Thyroid gland (tissue), 4 donors: ENCODE measurements at regions not wholly inside any gene's neighbourhood (a gene's known extent, or its start where the extent isn't known, plus 50 kb on each side); places are given as distances from the start of the nearest gene placed in this dataset.

Experiments
- CTCF ChIP-seq, 6 experiments: fragments of 200-600 bp in 3 of 6; fragments of 450-650 bp in 3 of 6; sonication (generic) in 3 of 6; IDR thresholded peaks; one replicate each; pipeline ENCODE4 v1.5.1; 2016 to 2019; ENCODE audit warnings: antibody characterized with exemption in 6 of 6, mild to moderate bottlenecking in 2 of 6, inconsistent platforms in 1 of 6, moderate library complexity in 1 of 6
- POLR2A ChIP-seq, 2 donors: fragments of 450-650 bp; IDR thresholded peaks; one replicate each; pipeline ENCODE4 v1.6.1; 2017; ENCODE audit warnings: antibody characterized with exemption in 2 of 2, mild to moderate bottlenecking in 2 of 2, moderate library complexity in 1 of 2

- TF ChIP-seq POLR2A (IDR thresholded peaks at IDR 0.05), result no peak
- TF ChIP-seq CTCF (IDR thresholded peaks at IDR 0.05), result no peak
Observed at GRCh38 chr9:117795271-117795670, 91.1 kb downstream of the TLR4 start.
